GM12872 (cell line): ENCODE measurements at regions not wholly inside any gene's neighbourhood (a gene's known extent, or its start where the extent isn't known, plus 50 kb on each side); places are given as distances from the start of the nearest gene placed in this dataset.

ENCODE experiments used
- TF ChIP-seq, protein P1 (sequence below): IDR thresholded peaks from 3 replicates; pipeline ENCODE4 v1.5.1; 2011; ENCODE audit warnings: low read depth, mild to moderate bottlenecking, low read length, moderate library complexity; ENCODE audit not compliant: insufficient read depth

GRCh38 chr13:106918557-106918860, 350.6 kb upstream of the ARGLU1 start:
- TF ChIP-seq, protein P1, sequence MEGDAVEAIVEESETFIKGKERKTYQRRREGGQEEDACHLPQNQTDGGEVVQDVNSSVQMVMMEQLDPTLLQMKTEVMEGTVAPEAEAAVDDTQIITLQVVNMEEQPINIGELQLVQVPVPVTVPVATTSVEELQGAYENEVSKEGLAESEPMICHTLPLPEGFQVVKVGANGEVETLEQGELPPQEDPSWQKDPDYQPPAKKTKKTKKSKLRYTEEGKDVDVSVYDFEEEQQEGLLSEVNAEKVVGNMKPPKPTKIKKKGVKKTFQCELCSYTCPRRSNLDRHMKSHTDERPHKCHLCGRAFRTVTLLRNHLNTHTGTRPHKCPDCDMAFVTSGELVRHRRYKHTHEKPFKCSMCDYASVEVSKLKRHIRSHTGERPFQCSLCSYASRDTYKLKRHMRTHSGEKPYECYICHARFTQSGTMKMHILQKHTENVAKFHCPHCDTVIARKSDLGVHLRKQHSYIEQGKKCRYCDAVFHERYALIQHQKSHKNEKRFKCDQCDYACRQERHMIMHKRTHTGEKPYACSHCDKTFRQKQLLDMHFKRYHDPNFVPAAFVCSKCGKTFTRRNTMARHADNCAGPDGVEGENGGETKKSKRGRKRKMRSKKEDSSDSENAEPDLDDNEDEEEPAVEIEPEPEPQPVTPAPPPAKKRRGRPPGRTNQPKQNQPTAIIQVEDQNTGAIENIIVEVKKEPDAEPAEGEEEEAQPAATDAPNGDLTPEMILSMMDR = no peak

DNA sequence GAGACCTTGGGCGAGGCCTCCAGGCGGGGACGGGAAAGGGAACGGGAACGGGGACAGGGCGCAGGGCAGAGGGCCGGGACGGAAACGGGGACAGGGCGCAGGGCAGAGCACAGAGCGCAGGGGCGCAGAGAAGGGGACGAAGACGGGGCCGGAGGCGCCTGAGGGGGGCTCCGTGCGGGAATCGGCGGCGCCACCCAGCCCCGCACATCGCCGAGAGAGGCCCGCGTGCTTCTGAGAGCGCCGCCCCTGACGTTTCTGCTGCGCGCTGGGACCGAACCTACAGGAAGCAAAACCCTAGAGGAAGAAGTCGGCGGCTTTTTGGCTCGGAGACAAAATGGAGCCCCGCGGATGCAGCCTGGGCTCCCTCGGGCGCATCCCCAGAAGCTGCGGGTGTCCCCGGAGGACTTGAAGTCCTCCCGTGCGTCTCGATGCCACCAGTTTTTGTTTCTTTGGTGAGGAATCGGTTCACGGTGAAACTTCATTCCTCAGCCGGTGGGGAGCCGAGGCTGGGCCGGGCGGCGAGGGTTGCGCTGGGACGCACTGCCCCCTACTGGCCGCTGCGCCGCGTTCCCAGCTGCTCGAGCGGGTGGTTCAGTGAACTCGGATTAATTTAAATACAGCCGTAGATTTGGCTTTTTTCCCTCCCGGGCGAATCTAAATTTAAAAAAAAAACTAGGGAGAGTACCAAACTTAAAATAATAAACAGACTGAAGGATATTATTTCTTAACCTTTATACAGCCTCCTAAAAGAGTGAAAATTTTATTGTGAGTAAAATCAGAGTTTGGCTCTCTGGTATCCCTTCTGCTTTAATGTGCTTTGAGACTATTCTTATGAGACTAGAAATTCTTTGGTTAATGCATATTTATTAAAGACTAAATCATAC, 350.0 kb upstream of the ARGLU1 start:
- TF ChIP-seq, protein P1 = peak; percentile 91

DNA sequence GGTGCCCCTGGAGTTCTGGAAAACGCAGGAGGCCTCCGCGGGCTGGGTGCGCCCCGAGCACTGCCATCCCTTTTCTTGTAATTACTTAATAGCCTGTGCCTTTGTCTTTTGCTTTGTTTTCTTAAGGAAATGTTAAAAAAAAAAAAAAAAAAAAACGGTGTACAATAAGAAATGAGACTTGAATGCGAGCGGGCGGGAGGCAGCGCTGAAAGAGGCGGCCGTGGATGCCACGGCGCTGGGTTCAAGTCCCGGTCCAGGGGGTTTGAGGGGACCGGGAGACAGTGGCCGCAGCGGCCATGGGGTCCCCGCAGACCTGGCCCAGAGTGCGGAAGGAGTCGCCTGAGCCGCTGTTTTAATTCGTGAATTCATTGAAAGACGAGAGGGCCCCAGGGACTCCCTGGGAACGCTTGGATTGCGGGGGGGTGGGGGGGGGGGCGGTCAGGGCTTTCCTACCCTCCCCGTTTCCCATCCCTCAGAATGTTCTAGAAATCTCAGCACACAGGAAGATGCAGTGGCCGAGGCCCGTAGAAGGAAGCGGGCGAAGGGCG, 349.2 kb upstream of the ARGLU1 start:
- TF ChIP-seq, protein P1 = no peak

DNA sequence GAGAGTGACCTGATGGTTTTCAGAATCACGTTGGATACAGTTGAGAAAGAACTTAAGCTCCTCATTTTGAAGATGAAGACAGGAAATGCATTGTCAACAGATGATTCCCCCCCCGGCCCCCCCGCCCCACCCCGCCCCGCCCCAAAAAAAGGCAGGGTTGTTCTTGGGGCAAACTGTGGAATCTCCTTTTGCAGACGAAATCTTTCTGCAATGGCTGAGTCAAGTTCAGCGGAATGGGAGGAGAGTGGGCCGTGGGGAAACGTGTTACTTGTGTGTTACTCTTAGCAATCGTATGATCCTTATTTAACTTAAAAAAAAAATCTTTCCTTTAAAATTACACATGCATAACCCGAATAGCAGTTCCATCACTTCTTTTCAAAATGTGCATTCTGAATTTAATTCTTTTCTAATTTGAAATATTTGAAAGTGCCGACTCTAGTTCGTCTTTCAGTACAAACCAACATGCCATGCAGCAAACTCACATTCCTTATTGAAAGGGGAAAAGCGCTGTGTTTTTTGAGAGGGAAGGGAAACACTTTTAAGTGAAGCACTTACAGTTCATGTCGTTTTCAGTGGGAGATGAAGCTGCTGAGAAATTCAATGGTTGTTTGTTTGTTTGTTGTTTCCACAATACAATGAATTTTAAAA, 348.5 kb upstream of the ARGLU1 start:
- TF ChIP-seq, protein P1 = no peak

DNA sequence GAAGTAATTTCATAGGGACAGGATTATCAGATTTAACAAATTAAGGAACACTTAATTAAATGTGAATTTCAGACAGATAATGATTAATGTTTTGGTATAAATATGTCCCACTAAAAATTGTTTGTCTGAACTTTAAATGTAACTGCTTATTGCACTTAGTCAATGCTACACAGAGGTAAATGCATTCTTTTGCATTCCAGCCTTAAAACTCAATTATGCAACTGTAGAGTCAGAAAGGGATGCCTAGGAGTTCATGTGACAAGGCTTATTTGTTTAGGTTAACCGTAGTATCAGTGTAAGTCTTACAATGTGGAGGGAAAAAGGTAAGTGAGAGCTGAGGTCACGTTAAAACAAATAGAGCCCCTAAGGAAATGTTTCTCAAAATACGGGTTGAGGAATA, 347.2 kb upstream of the ARGLU1 start:
- TF ChIP-seq, protein P1 = no peak

DNA sequence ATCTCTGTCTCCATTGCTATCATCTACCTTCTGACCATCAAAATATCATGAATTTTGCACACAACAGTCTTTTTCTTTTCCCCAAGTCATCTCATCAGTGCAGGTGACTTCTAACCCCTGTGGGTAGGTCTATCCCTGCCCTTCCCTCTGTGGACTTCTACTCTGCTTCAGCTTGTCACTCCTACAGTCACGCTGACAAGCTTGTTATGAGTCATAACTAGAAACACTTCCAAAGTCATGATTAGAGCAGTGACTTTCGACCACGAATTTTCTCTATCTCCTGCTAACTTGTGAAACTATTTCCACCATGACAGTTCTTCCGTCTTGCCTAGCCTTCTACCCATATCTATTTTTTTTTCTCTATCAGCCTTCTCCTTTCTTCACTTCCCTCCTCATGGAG, 343.7 kb upstream of the ARGLU1 start:
- TF ChIP-seq, protein P1 = no peak

DNA sequence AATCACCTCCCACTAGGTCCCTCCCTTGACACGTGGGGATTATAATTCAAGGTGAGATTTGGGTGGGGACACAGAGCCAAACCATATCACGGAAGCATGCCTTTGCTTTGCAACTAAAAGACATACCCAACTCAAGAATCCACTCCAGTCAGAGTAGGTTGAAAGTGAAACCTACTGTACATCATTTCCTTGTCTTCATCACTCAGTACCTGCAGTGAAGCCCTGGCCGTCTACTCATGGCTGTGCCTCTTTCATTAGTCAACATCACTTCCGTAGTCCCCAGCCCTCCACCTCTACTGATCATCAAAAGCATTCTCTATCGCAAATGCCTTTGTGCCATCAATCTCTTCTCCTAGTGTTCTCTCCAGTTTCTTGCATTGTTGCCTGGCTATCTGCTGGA, 343.1 kb upstream of the ARGLU1 start:
- TF ChIP-seq, protein P1 = no peak
